ENCODE measurements at regions not wholly inside any gene's neighbourhood (a gene's known extent, or its start where the extent isn't known, plus 50 kb on each side); places are given as distances from the start of the nearest gene placed in this dataset.
"Not testable (repeated sequence)": the region's sequence is repeated elsewhere in the genome, so short reads cannot be mapped to it uniquely, and the experiment has no call there.

DNA sequence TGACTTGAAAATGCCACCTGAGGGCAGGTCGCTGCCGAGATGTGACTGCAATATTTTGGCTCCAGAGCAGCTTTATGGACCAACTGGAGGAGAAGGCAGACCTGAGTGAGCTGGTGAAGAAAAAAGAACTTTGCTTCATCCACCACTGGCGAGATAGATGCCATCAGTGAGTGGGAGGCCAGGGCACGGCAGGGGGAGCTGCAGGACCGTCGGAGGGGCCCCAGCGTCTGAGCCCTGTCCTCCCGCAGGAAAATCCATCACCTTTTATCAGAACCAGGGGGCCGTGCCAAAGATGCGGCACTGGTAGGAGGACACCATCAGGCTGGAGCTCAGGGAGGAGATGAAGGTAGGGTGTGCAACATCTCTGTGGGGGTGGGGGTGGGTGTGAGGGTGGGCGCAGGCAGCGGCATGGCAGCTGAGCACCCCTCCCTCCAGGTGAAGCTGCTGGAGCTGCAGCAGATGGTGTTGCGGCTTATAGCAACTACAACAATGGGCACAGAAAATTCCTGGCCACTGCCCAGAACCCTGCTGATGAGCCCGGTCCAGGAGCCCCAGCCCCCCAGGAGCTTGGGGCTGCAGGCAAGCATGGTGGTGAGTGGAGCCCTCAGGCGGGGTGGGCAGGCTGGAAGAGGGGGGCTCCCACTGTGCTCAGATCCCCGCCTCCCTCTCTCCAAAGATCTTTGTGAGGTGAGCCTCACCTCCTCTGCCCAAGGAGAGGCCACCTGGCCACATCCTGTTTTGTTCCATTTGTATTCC lies 102.4 kb upstream of the FAN1 start:
- not testable (repeated sequence) for H3K27ac ChIP-seq, H3K36me3 ChIP-seq, H3K27me3 ChIP-seq, H3K9me3 ChIP-seq, H3K4me1 ChIP-seq, H3K4me3 ChIP-seq, DNase-seq
- TF ChIP-seq, protein P1, sequence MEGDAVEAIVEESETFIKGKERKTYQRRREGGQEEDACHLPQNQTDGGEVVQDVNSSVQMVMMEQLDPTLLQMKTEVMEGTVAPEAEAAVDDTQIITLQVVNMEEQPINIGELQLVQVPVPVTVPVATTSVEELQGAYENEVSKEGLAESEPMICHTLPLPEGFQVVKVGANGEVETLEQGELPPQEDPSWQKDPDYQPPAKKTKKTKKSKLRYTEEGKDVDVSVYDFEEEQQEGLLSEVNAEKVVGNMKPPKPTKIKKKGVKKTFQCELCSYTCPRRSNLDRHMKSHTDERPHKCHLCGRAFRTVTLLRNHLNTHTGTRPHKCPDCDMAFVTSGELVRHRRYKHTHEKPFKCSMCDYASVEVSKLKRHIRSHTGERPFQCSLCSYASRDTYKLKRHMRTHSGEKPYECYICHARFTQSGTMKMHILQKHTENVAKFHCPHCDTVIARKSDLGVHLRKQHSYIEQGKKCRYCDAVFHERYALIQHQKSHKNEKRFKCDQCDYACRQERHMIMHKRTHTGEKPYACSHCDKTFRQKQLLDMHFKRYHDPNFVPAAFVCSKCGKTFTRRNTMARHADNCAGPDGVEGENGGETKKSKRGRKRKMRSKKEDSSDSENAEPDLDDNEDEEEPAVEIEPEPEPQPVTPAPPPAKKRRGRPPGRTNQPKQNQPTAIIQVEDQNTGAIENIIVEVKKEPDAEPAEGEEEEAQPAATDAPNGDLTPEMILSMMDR (IDR thresholded peaks at IDR 0.05) = peak in 1 of 6 experiments; percentile 5

DNA sequence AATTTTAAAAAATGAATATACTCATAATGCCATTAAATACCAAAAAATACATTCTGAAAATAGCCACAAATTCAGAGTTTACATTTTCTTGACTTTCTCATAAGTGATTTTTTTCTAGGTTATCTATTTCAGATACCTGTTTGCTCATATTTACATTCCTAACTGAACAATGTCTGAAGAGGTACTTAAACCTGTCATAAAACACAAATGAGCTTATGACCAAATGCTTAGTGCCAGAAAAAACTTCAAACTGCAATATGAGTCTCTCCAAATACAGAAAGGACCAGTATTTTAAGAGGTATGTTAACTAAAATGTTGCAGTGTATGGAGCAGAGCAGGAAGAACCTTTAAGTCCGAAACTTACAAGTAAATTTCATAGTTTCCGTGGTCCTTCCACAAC lies 101.7 kb upstream of the FAN1 start:
- H3K4me3 ChIP-seq, H3K4me1 ChIP-seq, H3K27ac ChIP-seq, H3K36me3 ChIP-seq, H3K9me3 ChIP-seq, H3K27me3 ChIP-seq, DNase-seq: not testable (repeated sequence)

DNA sequence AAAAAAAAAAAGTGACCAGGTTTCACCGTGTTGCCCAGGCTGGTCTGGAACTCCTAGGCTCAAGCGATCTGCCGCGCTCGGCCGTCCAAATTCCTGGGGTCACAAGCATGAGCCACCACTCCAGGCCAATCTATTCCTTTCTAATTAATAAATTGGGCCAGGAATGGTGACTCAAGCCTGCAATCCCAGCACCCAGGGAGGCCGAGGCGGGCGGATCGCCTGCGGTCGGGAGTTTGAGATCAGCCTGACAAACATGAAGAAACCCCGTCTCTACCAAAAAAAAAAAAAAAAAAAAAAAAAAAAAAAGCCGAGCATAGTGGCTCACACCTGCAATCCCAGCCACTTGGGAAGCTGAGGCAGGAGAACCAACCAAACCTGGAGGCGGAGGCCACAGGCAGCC lies 100.0 kb upstream of the FAN1 start:
- H3K36me3 ChIP-seq, H3K27ac ChIP-seq, H3K27me3 ChIP-seq, H3K4me3 ChIP-seq, DNase-seq, H3K4me1 ChIP-seq, H3K9me3 ChIP-seq: not testable (repeated sequence)

DNA sequence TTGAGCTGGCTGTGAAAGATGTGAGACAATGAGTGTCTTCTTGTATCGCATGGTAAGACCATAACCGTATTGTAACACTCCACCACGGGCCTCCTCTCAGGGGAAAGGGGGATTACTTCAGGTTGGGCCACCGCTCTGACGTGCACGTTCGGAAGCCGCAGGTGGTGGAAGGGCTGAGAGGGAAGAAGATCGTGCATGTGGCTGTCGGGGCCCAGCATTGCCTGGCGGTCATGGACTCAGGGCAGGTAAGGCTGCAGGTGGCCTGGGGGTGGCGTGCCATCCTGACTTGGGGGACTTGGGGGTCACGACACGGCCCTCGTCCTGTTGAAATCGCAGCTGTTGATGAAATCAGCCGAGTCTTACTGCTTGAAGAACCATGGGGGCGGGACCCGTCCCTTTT lies 87.3 kb upstream of the FAN1 start:
- DNase-seq = no peak
- H3K27me3 ChIP-seq = no peaks in the 10 kb centered on the region
- no peaks in the 10 kb centered on the region for H3K4me1 ChIP-seq
- TF ChIP-seq, protein P1 (IDR thresholded peaks at IDR 0.05) = no peak
- TF ChIP-seq POLR2A (IDR thresholded peaks at IDR 0.05) = no peak
- H3K9me3 ChIP-seq = no peaks in the 10 kb centered on the region
- no peak overlapping the region for H3K27ac ChIP-seq
- no peaks in the 10 kb centered on the region for H3K36me3 ChIP-seq
- no peak overlapping the region for H3K4me3 ChIP-seq

DNA sequence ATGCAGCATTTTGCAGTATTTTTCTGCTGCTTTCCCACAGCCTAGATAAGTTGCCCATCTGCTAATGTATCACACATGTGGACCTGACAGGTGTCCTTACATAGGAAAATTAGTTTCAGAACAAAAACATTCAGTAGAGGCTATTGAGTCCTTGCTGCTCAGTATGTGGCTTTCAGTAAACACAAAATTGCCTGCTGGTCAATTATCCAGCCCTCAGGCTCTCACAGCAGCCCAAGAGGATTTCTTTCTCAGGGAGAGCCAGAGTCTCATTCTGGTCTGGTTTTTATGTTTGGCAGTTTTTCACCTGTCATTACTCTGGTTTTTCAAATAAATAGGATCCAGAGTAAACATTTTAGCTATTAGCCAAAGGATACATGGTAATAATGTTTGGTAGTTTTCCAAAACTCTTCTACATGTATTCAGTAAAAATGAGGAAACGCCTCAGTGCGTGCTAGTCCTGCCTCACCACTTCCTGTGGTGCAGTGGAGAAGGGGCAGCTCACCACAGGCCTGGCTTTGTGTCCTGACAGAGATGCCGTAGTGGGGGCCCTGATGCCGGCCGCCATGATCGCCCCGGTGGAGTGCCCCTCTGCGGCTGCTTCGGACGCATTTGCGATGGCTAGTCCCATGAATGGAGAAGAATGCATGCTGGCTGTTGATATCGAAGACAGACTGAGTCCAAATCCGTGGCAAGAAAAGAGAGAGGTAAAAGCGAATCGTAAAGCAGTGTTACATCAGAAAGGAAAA lies 80.5 kb upstream of the FAN1 start:
- H3K27ac ChIP-seq, DNase-seq, H3K27me3 ChIP-seq, H3K36me3 ChIP-seq, H3K4me1 ChIP-seq, H3K9me3 ChIP-seq: not testable (repeated sequence)
- peak overlapping the region in 2 of 4 donors; percentile 19 to 22 for H3K4me3 ChIP-seq

DNA sequence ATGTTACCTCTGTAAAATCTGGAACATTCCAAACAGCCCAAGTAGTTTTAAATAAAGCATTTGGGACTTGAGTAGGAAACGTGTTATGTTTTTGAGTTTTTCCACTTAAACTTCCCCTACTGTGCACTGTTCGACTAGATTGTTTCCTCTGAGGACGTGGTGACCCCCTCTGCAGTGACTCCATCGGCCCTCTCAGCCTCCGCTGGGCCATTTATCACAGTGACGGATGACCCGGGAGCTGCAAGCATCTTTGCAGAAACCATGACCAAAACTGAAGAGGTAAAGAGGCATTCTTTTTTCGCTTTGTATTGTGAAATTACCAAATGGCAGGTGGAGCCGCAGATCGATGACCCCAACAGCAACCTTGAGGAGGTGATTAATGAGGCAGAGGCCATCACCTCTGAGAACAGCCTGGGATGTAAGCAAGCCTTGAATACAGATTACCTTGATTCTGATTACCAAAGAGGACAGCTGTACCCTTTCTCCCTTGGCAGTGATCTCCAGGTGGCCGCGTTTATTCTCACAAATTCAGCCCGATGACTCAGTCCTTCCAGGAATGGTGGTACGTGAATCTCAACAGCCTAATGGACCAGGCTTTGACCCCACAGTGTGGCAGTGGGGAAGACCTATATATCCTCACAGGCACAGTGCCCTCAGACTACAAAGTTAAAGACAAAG lies 79.1 kb upstream of the FAN1 start:
- TF ChIP-seq POLR2A (IDR thresholded peaks at IDR 0.05) = no peak

DNA sequence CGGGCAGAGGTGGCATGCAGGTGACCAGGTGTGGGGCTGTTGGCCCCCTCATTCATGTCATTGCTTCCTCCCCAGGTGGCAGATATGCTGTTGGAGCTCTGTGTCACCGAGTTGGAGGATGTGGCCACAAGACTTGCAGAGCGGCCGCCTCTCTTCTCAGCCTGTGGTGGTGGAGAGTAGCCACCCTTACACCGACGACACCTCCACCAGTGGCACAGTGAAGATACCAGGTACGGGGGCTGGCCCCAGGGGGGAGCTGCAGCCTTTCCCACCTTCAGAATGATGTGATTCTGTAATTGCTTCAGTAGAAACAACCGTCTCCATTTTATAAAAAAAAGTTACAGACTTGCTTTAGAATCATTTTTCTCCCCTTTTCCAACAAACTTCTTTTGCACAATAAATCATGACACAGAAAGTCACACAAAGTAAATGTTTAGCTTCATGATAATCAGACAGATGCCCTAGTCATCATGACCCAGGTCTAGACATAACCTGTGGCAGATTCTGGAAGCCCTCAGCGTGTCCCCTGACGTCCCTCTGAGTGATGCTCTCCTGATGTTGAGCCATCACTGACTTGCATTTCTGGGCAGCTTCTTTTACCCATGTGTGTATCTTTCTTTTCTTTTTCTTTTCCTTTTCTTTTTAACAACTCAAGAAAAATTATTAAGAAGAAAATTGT lies 76.0 kb upstream of the FAN1 start:
- H3K9me3 ChIP-seq = no peaks in the 10 kb centered on the region
- no peak overlapping the region for H3K27ac ChIP-seq
- H3K4me3 ChIP-seq = no peak overlapping the region
- no peaks in the 10 kb centered on the region for H3K4me1 ChIP-seq
- no peaks in the 10 kb centered on the region for H3K36me3 ChIP-seq
- DNase-seq = no peak
- TF ChIP-seq, protein P1 (IDR thresholded peaks at IDR 0.05) = no peak
- no peak for TF ChIP-seq POLR2A (IDR thresholded peaks at IDR 0.05)
- no peaks in the 10 kb centered on the region for H3K27me3 ChIP-seq

More for the DNA sequence above, 79.1 kb upstream of the FAN1 start:
- DNase-seq = no peak
- H3K36me3 ChIP-seq = no peaks in the 10 kb centered on the region
- no peak overlapping the region for H3K4me3 ChIP-seq
- H3K4me1 ChIP-seq = no peaks in the 10 kb centered on the region
- H3K27ac ChIP-seq = no peak overlapping the region
- H3K9me3 ChIP-seq = no peaks in the 10 kb centered on the region
- H3K27me3 ChIP-seq = no peaks in the 10 kb centered on the region

DNA sequence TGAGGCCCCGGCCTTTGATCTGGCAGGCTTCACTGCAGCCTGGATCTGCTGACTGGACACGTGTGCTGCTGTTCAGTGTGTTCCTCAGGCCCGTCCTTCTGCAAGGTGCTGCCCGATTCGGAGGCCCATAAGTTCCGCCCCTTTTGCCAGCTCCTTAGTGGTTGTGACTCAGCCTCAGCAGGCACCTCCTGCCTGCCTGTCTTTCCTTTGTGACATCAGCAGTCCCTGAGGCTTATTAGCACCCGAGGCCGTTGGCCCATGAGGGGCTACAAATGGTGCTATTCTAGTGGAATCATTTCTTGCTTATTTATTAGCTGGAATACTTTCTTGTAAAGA lies 75.4 kb upstream of the FAN1 start:
- not testable (repeated sequence) for H3K4me3 ChIP-seq, H3K36me3 ChIP-seq, H3K27ac ChIP-seq, H3K4me1 ChIP-seq, H3K27me3 ChIP-seq, DNase-seq, H3K9me3 ChIP-seq
